Right atrium auricular region (tissue), 2 donors: ENCODE measurements at regions not wholly inside any gene's neighbourhood (a gene's known extent, or its start where the extent isn't known, plus 50 kb on each side); places are given as distances from the start of the nearest gene placed in this dataset.

Source experiments
- DNase-seq: peaks from one replicate; pipeline ENCODE4 v3.0.0-alpha.2; 2019; ENCODE audit warnings: low spot score
- H3K27ac ChIP-seq, 2 donors: fragments of 200-600 bp; sonication (generic); 1 replicate in 1 of 2; 2 replicates in 1 of 2; pipeline ENCODE4 v1.5.1; 2016 to 2019
- H3K27me3 ChIP-seq, 2 donors: fragments of 200-600 bp; sonication (generic); one replicate each; pipeline versions ENCODE4 v1.5.1 to v1.6.0; 2017 to 2019
- H3K36me3 ChIP-seq: fragments of 200-600 bp; sonication (generic); one replicate; pipeline ENCODE4 v1.5.1; 2016
- H3K4me1 ChIP-seq, 2 donors: fragments of 200-600 bp; sonication (generic); one replicate each; pipeline versions ENCODE4 v1.5.1 to v1.6.0; 2017 to 2019
- H3K4me3 ChIP-seq, 2 donors: fragments of 200-600 bp; sonication (generic); 1 replicate in 1 of 2; 2 replicates in 1 of 2; pipeline ENCODE4 v1.5.1; 2017 to 2019; ENCODE audit warnings: mild to moderate bottlenecking in 1 of 2, moderate library complexity in 1 of 2
- H3K9me3 ChIP-seq, 2 donors: fragments of 200-600 bp; sonication (generic); one replicate each; pipeline ENCODE4 v1.5.1; 2019
- TF ChIP-seq, protein P1 (sequence below), 2 donors: fragments of 200-600 bp; sonication (generic); IDR thresholded peaks; one replicate each; pipeline ENCODE4 v1.5.1; 2019; ENCODE audit warnings: antibody characterized with exemption in 2 of 2

DNA sequence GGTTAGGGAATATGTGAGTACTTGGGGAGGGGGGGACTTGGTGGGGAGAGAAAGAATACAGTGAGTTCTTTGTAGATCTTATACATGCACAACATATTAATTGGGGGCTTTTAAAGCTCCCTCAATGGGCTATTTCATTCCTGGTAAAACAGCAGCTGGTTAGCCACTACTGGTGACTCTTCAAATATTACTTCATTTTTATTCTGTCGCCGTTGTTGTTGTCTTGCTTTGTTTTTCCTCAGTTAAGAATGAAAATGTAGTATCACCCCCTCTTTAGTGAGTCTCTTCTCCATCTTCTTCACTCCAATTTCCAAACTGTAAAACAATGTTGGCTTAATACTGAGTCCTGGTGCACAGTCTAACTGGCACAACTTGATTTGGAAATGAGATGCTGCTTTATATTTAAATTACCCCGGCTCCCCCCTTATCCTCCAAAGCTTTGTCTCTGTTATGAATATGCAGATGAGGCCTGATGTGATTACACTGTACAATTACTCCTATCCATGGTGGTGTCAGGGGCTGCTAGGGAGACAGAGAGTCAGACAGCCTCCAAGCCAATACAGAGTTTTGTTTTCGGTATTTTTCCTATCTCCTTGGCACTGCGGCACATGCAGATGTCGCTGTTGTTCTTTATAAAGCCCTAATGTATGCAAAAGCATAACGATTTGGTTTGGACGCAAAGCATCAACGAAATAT, 256.9 kb upstream of the PMFBP1 start:
- TF ChIP-seq, protein P1, sequence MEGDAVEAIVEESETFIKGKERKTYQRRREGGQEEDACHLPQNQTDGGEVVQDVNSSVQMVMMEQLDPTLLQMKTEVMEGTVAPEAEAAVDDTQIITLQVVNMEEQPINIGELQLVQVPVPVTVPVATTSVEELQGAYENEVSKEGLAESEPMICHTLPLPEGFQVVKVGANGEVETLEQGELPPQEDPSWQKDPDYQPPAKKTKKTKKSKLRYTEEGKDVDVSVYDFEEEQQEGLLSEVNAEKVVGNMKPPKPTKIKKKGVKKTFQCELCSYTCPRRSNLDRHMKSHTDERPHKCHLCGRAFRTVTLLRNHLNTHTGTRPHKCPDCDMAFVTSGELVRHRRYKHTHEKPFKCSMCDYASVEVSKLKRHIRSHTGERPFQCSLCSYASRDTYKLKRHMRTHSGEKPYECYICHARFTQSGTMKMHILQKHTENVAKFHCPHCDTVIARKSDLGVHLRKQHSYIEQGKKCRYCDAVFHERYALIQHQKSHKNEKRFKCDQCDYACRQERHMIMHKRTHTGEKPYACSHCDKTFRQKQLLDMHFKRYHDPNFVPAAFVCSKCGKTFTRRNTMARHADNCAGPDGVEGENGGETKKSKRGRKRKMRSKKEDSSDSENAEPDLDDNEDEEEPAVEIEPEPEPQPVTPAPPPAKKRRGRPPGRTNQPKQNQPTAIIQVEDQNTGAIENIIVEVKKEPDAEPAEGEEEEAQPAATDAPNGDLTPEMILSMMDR (IDR thresholded peaks at IDR 0.05): no peak
- DNase-seq: no peak

DNA sequence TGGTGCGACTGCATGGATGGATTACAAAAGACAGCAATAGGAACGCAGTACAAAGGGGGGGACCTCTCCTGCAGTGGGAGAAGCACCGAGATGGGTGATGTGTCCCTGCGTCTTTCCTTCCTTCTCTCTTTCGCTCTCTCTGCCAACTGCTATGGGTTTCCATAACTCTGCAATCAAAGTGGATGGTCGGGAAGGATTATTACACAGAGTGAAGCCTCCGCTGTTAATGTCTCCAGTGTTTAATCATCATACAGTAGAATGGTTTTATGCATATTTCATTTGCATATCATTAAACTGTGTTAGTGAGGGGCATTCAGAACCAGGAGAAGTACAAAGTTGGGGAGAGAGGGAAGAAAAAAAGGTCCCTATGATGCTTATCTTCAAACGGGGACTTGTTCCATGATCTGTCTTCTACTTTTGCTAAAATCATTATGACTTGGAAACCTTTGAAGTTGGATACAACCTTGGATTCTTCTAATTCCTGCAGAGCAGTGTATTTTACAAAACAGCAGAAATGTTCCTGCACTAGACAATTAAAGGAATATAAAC, 255.9 kb upstream of the PMFBP1 start:
- Histone ChIP-seq H3K4me1 (no peaks in the 10 kb centered on the region), H3K4me3 (no peak overlapping the region), H3K9me3 (peaks cover 0 to 13% of the 10 kb centered on the region in 2 donors), H3K27me3 (no peaks in the 10 kb centered on the region), H3K36me3 (no peaks in the 10 kb centered on the region), H3K27ac (no peak overlapping the region)
- DNase-seq: no peak
- TF ChIP-seq, protein P1 (IDR thresholded peaks at IDR 0.05): no peak

More for the DNA sequence above, 256.9 kb upstream of the PMFBP1 start:
- peaks cover 0 to 14% of the 10 kb centered on the region in 2 donors for H3K9me3 ChIP-seq
- no peak overlapping the region for H3K27ac ChIP-seq
- no peaks in the 10 kb centered on the region for H3K36me3 ChIP-seq
- H3K4me3 ChIP-seq: no peak overlapping the region
- no peaks in the 10 kb centered on the region for H3K4me1 ChIP-seq
- no peaks in the 10 kb centered on the region for H3K27me3 ChIP-seq

DNA sequence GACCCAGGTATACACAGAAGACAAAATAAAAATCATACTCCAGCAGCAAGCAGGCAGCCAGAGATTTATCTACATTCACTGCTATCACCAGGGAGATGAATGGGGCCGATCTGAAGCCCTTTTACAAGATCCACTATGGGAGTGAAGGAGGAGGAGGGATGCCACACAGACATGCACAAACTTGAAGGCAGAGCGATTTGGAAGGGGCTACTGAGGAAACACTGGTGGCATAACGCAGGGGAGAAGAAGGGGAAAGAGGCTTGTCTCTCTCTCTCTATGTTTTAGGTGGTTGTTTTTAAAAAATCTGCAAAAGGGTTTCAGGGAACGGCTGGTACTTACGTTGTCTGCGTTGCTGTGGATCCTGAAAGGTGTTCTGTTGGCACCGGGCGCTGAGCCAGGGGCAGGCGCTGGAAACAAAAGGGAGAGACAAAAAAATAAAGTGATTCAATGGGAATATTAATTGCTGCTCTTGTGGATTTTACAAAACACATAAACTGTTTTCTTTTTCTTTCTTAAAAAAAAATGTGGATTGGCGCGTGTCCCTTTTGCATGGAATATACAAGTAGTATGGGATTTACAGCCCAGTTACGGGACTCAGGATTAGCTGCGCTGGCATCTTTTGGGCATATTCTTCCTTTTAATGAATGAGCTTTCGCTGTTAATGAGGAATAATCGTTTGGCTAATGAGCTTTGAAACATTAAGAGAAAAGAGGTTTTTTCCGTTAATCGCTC, 255.3 kb upstream of the PMFBP1 start:
- H3K9me3 ChIP-seq: peaks cover 0 to 17% of the 10 kb centered on the region in 2 donors
- no peaks in the 10 kb centered on the region for H3K4me1 ChIP-seq
- no peak overlapping the region for H3K4me3 ChIP-seq
- no peaks in the 10 kb centered on the region for H3K36me3 ChIP-seq
- TF ChIP-seq, protein P1 (IDR thresholded peaks at IDR 0.05): no peak
- H3K27ac ChIP-seq: no peak overlapping the region
- DNase-seq: no peak
- H3K27me3 ChIP-seq: no peaks in the 10 kb centered on the region

DNA sequence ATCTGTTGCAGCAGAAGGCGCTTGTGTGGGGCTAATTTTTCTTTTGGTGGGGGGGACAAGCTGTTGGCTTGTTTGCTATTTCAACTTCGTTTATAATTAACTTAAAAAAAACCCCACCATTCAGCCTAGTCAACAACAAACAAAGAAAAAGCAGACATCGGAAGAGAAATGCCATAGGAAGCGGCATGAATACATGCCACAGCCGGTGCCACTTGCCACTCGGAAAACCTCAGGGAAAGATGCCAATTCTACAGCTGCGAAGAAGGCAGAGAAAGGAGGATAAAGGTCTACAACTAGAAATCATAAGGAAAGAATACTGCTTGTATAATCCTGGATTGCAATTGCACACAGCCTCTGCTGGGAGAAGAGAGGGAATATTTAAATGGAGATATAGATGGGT, 254.4 kb upstream of the PMFBP1 start:
- no peak for DNase-seq
- TF ChIP-seq, protein P1 (IDR thresholded peaks at IDR 0.05): no peak
- H3K4me3 ChIP-seq: no peak overlapping the region

DNA sequence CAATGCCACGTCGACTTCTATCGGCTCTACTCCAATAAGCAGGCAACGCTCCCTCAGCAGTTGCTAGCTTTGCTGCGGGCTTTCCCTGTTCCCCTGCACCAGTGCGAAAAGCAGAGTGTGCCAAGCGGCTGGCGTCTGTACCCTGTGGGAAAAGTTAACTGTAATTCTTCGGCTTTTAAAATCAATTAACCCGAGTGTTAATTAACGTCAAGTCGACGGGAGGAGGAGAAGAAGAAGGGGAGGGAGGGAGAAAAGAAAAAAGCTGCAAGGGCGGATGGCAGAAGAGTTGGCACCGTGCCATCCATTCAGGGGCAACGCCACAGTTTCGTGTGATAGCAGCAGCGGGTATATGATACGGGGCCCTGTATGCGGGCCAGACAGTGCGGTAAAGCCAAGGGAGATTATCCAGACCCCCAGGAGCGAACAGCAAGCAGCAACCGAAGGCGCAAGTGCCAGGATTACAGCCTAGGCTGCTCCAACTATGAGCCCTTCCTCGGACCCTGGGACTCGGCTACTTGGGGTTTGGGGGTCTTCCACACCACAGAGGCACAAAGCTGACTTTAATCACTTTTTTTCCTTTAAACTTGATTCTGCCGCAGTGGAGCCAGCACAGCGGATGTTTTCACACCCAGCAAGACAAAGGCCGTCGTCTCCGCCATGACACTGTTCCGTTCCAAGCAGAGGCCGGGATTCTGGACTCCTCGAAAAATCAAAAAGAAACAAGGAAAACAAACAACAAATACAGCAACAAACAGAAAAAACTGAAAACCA, 253.8 kb upstream of the PMFBP1 start:
- DNase-seq: no peak
- H3K27ac ChIP-seq: no peak overlapping the region
- no peak overlapping the region for H3K4me3 ChIP-seq
- no peaks in the 10 kb centered on the region for H3K36me3 ChIP-seq
- H3K27me3 ChIP-seq: no peaks in the 10 kb centered on the region
- TF ChIP-seq, protein P1 (IDR thresholded peaks at IDR 0.05): no peak
- peaks cover 0 to 23% of the 10 kb centered on the region in 2 donors for H3K9me3 ChIP-seq
- no peaks in the 10 kb centered on the region for H3K4me1 ChIP-seq

More for the DNA sequence above, 254.4 kb upstream of the PMFBP1 start:
- Histone ChIP-seq H3K36me3 (no peaks in the 10 kb centered on the region), H3K27ac (no peak overlapping the region), H3K4me1 (no peaks in the 10 kb centered on the region), H3K27me3 (no peaks in the 10 kb centered on the region), H3K9me3 (peaks cover 0 to 19% of the 10 kb centered on the region in 2 donors)
